H1 (cell line): ENCODE measurements at regions not wholly inside any gene's neighbourhood (a gene's known extent, or its start where the extent isn't known, plus 50 kb on each side); places are given as distances from the start of the nearest gene placed in this dataset.

Experiments
- CTCF ChIA-PET: fragments of 300-600 bp; sonication (Branson Sonifier 250); formaldehyde crosslinking; loops from one replicate; lab custom pipeline; 2021; ENCODE audit not compliant: partially characterized antibody; lab: Charles Lee
- POLR2A ChIA-PET: fragments of 300-600 bp; sonication (Branson Sonifier 250); formaldehyde crosslinking; loops from one replicate; lab custom pipeline; 2021; ENCODE audit warnings: inconsistent platforms; ENCODE audit not compliant: partially characterized antibody; lab: Charles Lee
- DNase-seq, 2 experiments: peaks; one replicate each; pipeline versions ENCODE4 v3.0.0 to v3.0.0-alpha.2; 2010 to 2022; ENCODE audit warnings: low spot score in 2 of 2, low read depth in 1 of 2, mixed read lengths in 1 of 2
- FAIRE-seq: peaks from 2 replicates; lab custom pipeline; 2011; peaks lifted over from hg19 to GRCh38; lab: Jason Lieb, UNC
- H2AFZ ChIP-seq: 2 replicates; pipeline ENCODE4 v1.8.1; 2012; ENCODE audit warnings: low read length, inconsistent platforms
- H2AK5ac ChIP-seq: 2 replicates; pipeline ENCODE4 v1.6.1; 2013; ENCODE audit warnings: low read depth, low read length
- H2BK120ac ChIP-seq: replicated peaks from 2 replicates; pipeline ENCODE3; 2013; ENCODE audit warnings: low read depth, low read length, inconsistent platforms
- H2BK12ac ChIP-seq: 2 replicates; pipeline ENCODE4 v1.6.1; 2013; ENCODE audit warnings: low read depth, low read length
- H2BK15ac ChIP-seq: 2 replicates; pipeline ENCODE4 v1.6.1; 2013; ENCODE audit warnings: low read length
- H2BK20ac ChIP-seq: 2 replicates; pipeline ENCODE4 v1.6.1; 2013; ENCODE audit warnings: low read length
- H2BK5ac ChIP-seq: 2 replicates; pipeline ENCODE4 v1.6.1; 2013; ENCODE audit warnings: low read depth, low read length
- H3K14ac ChIP-seq: 2 replicates; pipeline ENCODE4 v1.6.1; 2013; ENCODE audit warnings: inconsistent platforms; ENCODE audit not compliant: insufficient read length
- H3K18ac ChIP-seq: 2 replicates; pipeline ENCODE4 v1.6.1; 2013; ENCODE audit warnings: low read length; ENCODE audit errors: extremely low read depth
- H3K23ac ChIP-seq: 2 replicates; pipeline ENCODE4 v1.6.1; 2013; ENCODE audit warnings: inconsistent platforms; ENCODE audit not compliant: insufficient read length
- H3K23me2 ChIP-seq: 2 replicates; pipeline ENCODE4 v1.6.1; 2013; ENCODE audit warnings: low read depth, low read length
- H3K27ac ChIP-seq: 2 replicates; pipeline ENCODE4 v1.6.1; 2011; ENCODE audit warnings: low read depth, low read length, inconsistent platforms
- H3K27me3 ChIP-seq, 4 experiments: replicated peaks in 1 of 4; 1 replicate in 1 of 4; 2 replicates in 3 of 4; pipeline versions ENCODE4 v1.6.1 to v1.8.1; 2011 to 2013; ENCODE audit warnings: low read length in 3 of 4, mild to moderate bottlenecking in 3 of 4, inconsistent platforms in 2 of 4, mixed read lengths in 2 of 4, moderate library complexity in 1 of 4; ENCODE audit not compliant: control insufficient read depth in 3 of 4, insufficient read depth in 3 of 4; ENCODE audit errors: extremely low read depth in 1 of 4
- H3K36me3 ChIP-seq, 4 experiments: 2 replicates each; pipeline versions ENCODE4 v1.6.1 to v1.8.1; 2011 to 2013; ENCODE audit warnings: mild to moderate bottlenecking in 4 of 4, low read length in 3 of 4, moderate library complexity in 2 of 4, control low read depth in 1 of 4, inconsistent platforms in 1 of 4; ENCODE audit not compliant: insufficient read depth in 4 of 4, control insufficient read depth in 2 of 4
- H3K4ac ChIP-seq: replicated peaks from 2 replicates; pipeline ENCODE3; 2013; ENCODE audit warnings: low read length, low read depth, mixed read lengths, inconsistent platforms; ENCODE audit not compliant: insufficient read length
- H3K4me1 ChIP-seq, 4 experiments: replicated peaks in 1 of 4; 1 replicate in 1 of 4; 2 replicates in 3 of 4; pipeline versions ENCODE4 v1.6.1 to v1.8.1; 2011 to 2013; ENCODE audit warnings: low read length in 3 of 4, inconsistent platforms in 2 of 4, mixed read lengths in 1 of 4; ENCODE audit not compliant: insufficient read depth in 4 of 4, control insufficient read depth in 3 of 4
- H3K4me2 ChIP-seq, 2 experiments: 2 replicates each; pipeline versions ENCODE4 v1.6.1 to v1.8.1; 2011 to 2013; ENCODE audit warnings: low read depth in 2 of 2, low read length in 2 of 2, control low read depth in 1 of 2, inconsistent platforms in 1 of 2, mild to moderate bottlenecking in 1 of 2; ENCODE audit not compliant: insufficient read depth in 1 of 2
- H3K4me3 ChIP-seq, 4 experiments: fragments of 200-600, 300-600 bp in 1 of 4; sonication (generic), shearing (Covaris generic), sonication (Bioruptor Twin) in 1 of 4; 2 replicates each; pipeline versions ENCODE4 v1.5.1 to v1.8.1; 2011 to 2016; ENCODE audit warnings: low read length in 4 of 4, low read depth in 3 of 4, control low read depth in 2 of 4, inconsistent platforms in 2 of 4, mild to moderate bottlenecking in 2 of 4, mixed read lengths in 1 of 4, moderate library complexity in 1 of 4; ENCODE audit not compliant: insufficient read depth in 2 of 4; ENCODE audit errors: extremely low read depth in 1 of 4
- H3K56ac ChIP-seq: replicated peaks from 2 replicates; pipeline ENCODE3; 2013; ENCODE audit warnings: low read depth, mild to moderate bottlenecking, mixed read lengths, low read length, inconsistent platforms; ENCODE audit not compliant: insufficient read length
- H3K79me1 ChIP-seq: 2 replicates; pipeline ENCODE4 v1.6.1; 2013; ENCODE audit warnings: low read depth, low read length, control low read depth
- H3K79me2 ChIP-seq, 2 experiments: 2 replicates each; pipeline versions ENCODE4 v1.6.1 to v1.8.1; 2012 to 2013; ENCODE audit warnings: low read length in 2 of 2, mild to moderate bottlenecking in 2 of 2, inconsistent platforms in 1 of 2; ENCODE audit not compliant: insufficient read depth in 2 of 2, control insufficient read depth in 1 of 2
- H3K9ac ChIP-seq, 4 experiments: replicated peaks in 1 of 4; 1 replicate in 1 of 4; 2 replicates in 3 of 4; pipeline versions ENCODE4 v1.6.1 to v1.8.1; 2011 to 2013; ENCODE audit warnings: low read depth in 3 of 4, low read length in 3 of 4, control low read depth in 2 of 4, mild to moderate bottlenecking in 2 of 4, moderate library complexity in 2 of 4, inconsistent platforms in 1 of 4; ENCODE audit errors: extremely low read depth in 1 of 4
- H3K9me3 ChIP-seq, 2 experiments: 2 replicates each; pipeline versions ENCODE4 v1.6.1 to v1.8.1; 2012 to 2013; ENCODE audit warnings: mild to moderate bottlenecking in 2 of 2, moderate library complexity in 2 of 2, control low read depth in 1 of 2, inconsistent platforms in 1 of 2, low read depth in 1 of 2, low read length in 1 of 2, mixed read lengths in 1 of 2; ENCODE audit not compliant: insufficient read depth in 2 of 2
- H4K20me1 ChIP-seq, 2 experiments: replicated peaks in 1 of 2; 2 replicates each; pipeline versions ENCODE3 to v1.8.1; 2011 to 2013; ENCODE audit warnings: inconsistent platforms in 2 of 2, low read length in 2 of 2, mild to moderate bottlenecking in 1 of 2; ENCODE audit not compliant: insufficient read depth in 2 of 2, control insufficient read depth in 1 of 2
- H4K5ac ChIP-seq: 2 replicates; pipeline ENCODE4 v1.6.1; 2013; ENCODE audit warnings: low read length, low read depth, mixed read lengths, inconsistent platforms; ENCODE audit not compliant: insufficient read length
- H4K8ac ChIP-seq: 2 replicates; pipeline ENCODE4 v1.8.0; 2013; ENCODE audit warnings: mild to moderate bottlenecking, moderate library complexity, low read length, inconsistent platforms; ENCODE audit not compliant: insufficient read depth; ENCODE audit errors: extremely low read depth
- H4K91ac ChIP-seq: replicated peaks from 2 replicates; pipeline ENCODE3; 2013; ENCODE audit warnings: low read length, mixed read lengths, inconsistent platforms; ENCODE audit not compliant: insufficient read length
- CEBPB ChIP-seq: IDR thresholded peaks from 2 replicates; pipeline ENCODE4 v1.6.1; 2012; ENCODE audit warnings: low read depth, low read length
- POLR2AphosphoS5 ChIP-seq: IDR thresholded peaks from 2 replicates; pipeline ENCODE4 v1.6.1; 2011; ENCODE audit warnings: low read depth, low read length
- SUZ12 ChIP-seq: fragments of 200-600 bp; sonication (generic); IDR thresholded peaks from 2 replicates; pipeline ENCODE4 v1.6.1; 2012; ENCODE audit warnings: mild to moderate bottlenecking, inconsistent platforms, low read length, moderate library complexity, mixed read lengths
- WGBS, 2 experiments: shearing (Covaris generic) in 1 of 2; methylation state at CpG; one replicate each; pipeline versions ENCODE4 v1.1.6 to v1.1.7; 2013 to 2015; ENCODE audit warnings: low lambda C conversion rate in 2 of 2, mixed read lengths in 2 of 2, inconsistent platforms in 1 of 2, low coverage in 1 of 2, missing lambda C conversion rate in 1 of 2; ENCODE audit not compliant: insufficient replicate concordance in 2 of 2, insufficient coverage in 1 of 2, insufficient read length in 1 of 2; ENCODE audit errors: extremely low coverage in 1 of 2, missing lambda C conversion rate in 1 of 2; 5-methylcytosine and 5-hydroxymethylcytosine counted together

DNA sequence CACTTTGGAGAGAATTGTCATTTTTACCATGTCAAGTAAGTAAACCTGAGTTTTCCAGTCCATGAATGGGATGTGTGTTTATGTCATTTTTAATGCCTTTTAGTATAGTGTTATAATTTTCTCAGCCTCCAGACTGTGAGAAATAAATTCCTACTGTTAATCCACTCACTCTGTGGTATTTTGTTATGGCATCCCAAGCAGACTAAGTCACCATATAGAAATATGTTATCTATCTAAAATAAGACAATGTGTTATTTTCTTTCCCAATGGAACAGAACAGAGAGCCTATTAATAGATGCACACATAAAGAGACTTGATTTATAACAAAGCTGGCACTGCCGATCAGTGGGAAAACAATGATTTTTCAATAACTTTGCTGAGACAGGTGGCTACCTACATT lies 70.2 kb upstream of the SLC4A11 start:
- H3K27ac ChIP-seq: no peak overlapping the region
- peaks cover 0 to 3% (median 0%) of the 10 kb centered on the region in 4 experiments; a peak in 1 of 8 replicates for H3K36me3 ChIP-seq
- no peak for FAIRE-seq

More for the DNA sequence above, 70.2 kb upstream of the SLC4A11 start:
- Histone ChIP-seq H2BK5ac (no peak overlapping the region), H3K9me3 (no peaks in the 10 kb centered on the region), H3K4ac (no peak overlapping the region), H2BK120ac (no peak overlapping the region), H3K27me3 (no peaks in the 10 kb centered on the region), H3K4me2 (no peak overlapping the region), H3K9ac (no peak overlapping the region), H3K79me1 (no peaks in the 10 kb centered on the region), H2BK20ac (no peak overlapping the region), H3K4me3 (no peak overlapping the region), H3K56ac (no peak overlapping the region), H3K23ac (no peak overlapping the region), H4K5ac (no peak overlapping the region), H4K8ac (no peak overlapping the region), H2AK5ac (no peak overlapping the region), H4K20me1 (no peaks in the 10 kb centered on the region), H2BK12ac (no peak overlapping the region), H3K18ac (no peak overlapping the region), H2BK15ac (no peak overlapping the region), H3K23me2 (no peaks in the 10 kb centered on the region), H4K91ac (no peak overlapping the region), H2AFZ (no peak overlapping the region), H3K79me2 (no peaks in the 10 kb centered on the region), H3K14ac (no peak overlapping the region), H3K4me1 (no peaks in the 10 kb centered on the region)
- CTCF ChIA-PET: no interaction called here
- POLR2A ChIA-PET: interaction anchor here (0.6 kb wide), 1 partner anchor 119 kb away, joined by 4 read pairs; no protein-coding TSS in a partner anchor
- TF ChIP-seq POLR2AphosphoS5 (no peak), CEBPB (no peak), SUZ12 (no peak)
- no peak for DNase-seq
- 94% methylated on average over 1 of the region's 1 CpG; no CpG with 5 or more reads in 1 of the 2 experiments for WGBS, 2 experiments
